Breast epithelium (tissue), 3 donors: ENCODE measurements at regions not wholly inside any gene's neighbourhood (a gene's known extent, or its start where the extent isn't known, plus 50 kb on each side); places are given as distances from the start of the nearest gene placed in this dataset.
"Not testable (repeated sequence)": the region's sequence is repeated elsewhere in the genome, so short reads cannot be mapped to it uniquely, and the experiment has no call there.

ENCODE experiments used
- POLR2A ChIP-seq: fragments of 450-650 bp; IDR thresholded peaks from one replicate; pipeline ENCODE4 v1.6.1; 2016; ENCODE audit warnings: antibody characterized with exemption, mild to moderate bottlenecking, moderate library complexity
- TF ChIP-seq, protein P1 (sequence below), 3 donors: fragments of 450-650 bp; IDR thresholded peaks; one replicate each; pipeline ENCODE4 v1.5.1; 2016 to 2017; ENCODE audit warnings: antibody characterized with exemption in 3 of 3, mild to moderate bottlenecking in 3 of 3, moderate library complexity in 3 of 3

DNA sequence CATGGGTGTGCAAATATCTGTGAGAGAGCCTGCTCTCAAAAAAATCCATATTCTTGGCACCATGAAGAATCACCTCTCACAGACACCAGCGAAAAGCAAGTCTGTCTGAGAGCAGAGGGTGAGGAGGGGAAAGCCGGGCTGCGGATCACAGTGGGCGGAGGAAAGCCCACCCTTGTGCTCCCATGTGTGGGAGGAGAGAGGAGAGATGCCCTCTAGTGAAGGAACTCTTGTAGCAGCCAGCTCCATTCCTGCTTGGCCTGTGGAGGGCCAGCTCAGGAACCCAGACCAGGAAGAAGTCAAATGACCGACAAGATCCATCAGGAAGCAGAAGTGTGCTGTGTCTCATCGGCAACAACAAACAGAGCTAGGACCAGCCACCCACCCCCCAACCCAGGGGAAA, 321.7 kb upstream of the PLGLB1 start:
- TF ChIP-seq, protein P1, sequence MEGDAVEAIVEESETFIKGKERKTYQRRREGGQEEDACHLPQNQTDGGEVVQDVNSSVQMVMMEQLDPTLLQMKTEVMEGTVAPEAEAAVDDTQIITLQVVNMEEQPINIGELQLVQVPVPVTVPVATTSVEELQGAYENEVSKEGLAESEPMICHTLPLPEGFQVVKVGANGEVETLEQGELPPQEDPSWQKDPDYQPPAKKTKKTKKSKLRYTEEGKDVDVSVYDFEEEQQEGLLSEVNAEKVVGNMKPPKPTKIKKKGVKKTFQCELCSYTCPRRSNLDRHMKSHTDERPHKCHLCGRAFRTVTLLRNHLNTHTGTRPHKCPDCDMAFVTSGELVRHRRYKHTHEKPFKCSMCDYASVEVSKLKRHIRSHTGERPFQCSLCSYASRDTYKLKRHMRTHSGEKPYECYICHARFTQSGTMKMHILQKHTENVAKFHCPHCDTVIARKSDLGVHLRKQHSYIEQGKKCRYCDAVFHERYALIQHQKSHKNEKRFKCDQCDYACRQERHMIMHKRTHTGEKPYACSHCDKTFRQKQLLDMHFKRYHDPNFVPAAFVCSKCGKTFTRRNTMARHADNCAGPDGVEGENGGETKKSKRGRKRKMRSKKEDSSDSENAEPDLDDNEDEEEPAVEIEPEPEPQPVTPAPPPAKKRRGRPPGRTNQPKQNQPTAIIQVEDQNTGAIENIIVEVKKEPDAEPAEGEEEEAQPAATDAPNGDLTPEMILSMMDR (IDR thresholded peaks at IDR 0.05): not testable (repeated sequence)
- not testable (repeated sequence) for TF ChIP-seq POLR2A
